A549 (cell line): ENCODE measurements at regions not wholly inside any gene's neighbourhood (a gene's known extent, or its start where the extent isn't known, plus 50 kb on each side); places are given as distances from the start of the nearest gene placed in this dataset.

Source experiments
- ATAC-seq, 2 experiments: fragments of 200-7000 bp in 1 of 2; fragments of >200 bp in 1 of 2; cut with Nextera tagmentation in 1 of 2; cut with Tn5 transposase in 1 of 2; 3 replicates each; pipeline versions ENCODE4 v1.8.0 to v1.9.1; 2018 to 2020; ENCODE audit warnings: mild to moderate bottlenecking in 1 of 2, moderate library complexity in 1 of 2
- CTCF ChIA-PET: fragments of 300-600 bp; sonication (Branson Sonifier 250); formaldehyde crosslinking; extraction: SDS; loops from one replicate; lab custom pipeline; 2021; ENCODE audit warnings: antibody characterized with exemption, inconsistent platforms; lab: Yijun Ruan, JAX
- POLR2A ChIA-PET: fragments of 350-600 bp; formaldehyde crosslinking; extraction: SDS; loops from one replicate; lab custom pipeline; 2021; ENCODE audit warnings: antibody characterized with exemption, inconsistent platforms; lab: Yijun Ruan, JAX
- DNase-seq, 2 experiments: peaks; one replicate each; pipeline versions ENCODE4 v3.0.0 to v3.0.0-alpha.2; 2011 to 2016; ENCODE audit warnings: low read depth in 1 of 2, low spot score in 1 of 2
- FAIRE-seq: peaks from 2 replicates; lab custom pipeline; 2011; peaks lifted over from hg19 to GRCh38; lab: Jason Lieb, UNC
- H3K27ac ChIP-seq, 2 experiments: fragments of >200 bp; sonication (Bioruptor Twin); formaldehyde crosslinking; 3 replicates each; pipeline ENCODE4 v1.5.1; 2016 to 2017
- H3K4me1 ChIP-seq: fragments of >200 bp; sonication (Bioruptor Twin); formaldehyde crosslinking; 3 replicates; pipeline ENCODE4 v1.6.1; 2016
- H3K4me2 ChIP-seq: fragments of >200 bp; sonication (Bioruptor Twin); formaldehyde crosslinking; 3 replicates; pipeline ENCODE4 v1.6.1; 2016
- H3K4me3 ChIP-seq: fragments of >200 bp; sonication (Bioruptor Twin); formaldehyde crosslinking; 3 replicates; pipeline ENCODE4 v1.5.1; 2016
- H3K9me3 ChIP-seq: fragments of >200 bp; sonication (Bioruptor Twin); formaldehyde crosslinking; 3 replicates; pipeline ENCODE4 v1.6.1; 2016
- CEBPB ChIP-seq, 2 experiments: fragments of >200 bp in 1 of 2; sonication (Bioruptor Twin) in 1 of 2; formaldehyde crosslinking in 1 of 2; IDR thresholded peaks; 2 replicates each; pipeline ENCODE4 v1.6.1; 2012 to 2016
- EHMT2 ChIP-seq: fragments of 200-600 bp; sonication (generic); IDR thresholded peaks from 2 replicates; pipeline ENCODE4 v1.6.1; 2016; ENCODE audit warnings: antibody characterized with exemption, low read depth, mild to moderate bottlenecking, moderate library complexity
- EP300 ChIP-seq, 2 experiments: fragments of >200 bp; sonication (Bioruptor Twin); formaldehyde crosslinking; IDR thresholded peaks; 2 replicates in 1 of 2; 3 replicates in 1 of 2; pipeline ENCODE4 v1.6.1; 2016 to 2017
- ESRRA ChIP-seq: fragments of 150-350 bp; IDR thresholded peaks from 2 replicates; pipeline ENCODE4 v1.6.1; 2014; ENCODE audit warnings: mild to moderate bottlenecking, low read length, borderline replicate concordance
- FOSB ChIP-seq: fragments of 250-450 bp; sonication (Bioruptor Pico); IDR thresholded peaks from 2 replicates; pipeline ENCODE4 v1.5.0; 2020; ENCODE audit warnings: mild to moderate bottlenecking, moderate library complexity
- FOSL2 ChIP-seq, 2 experiments: fragments of 450-650 bp in 1 of 2; fragments of >200 bp in 1 of 2; sonication (Bioruptor Twin) in 1 of 2; formaldehyde crosslinking; IDR thresholded peaks; 2 replicates each; pipeline versions ENCODE4 v1.5.0 to v1.6.1; 2016 to 2020; ENCODE audit warnings: mild to moderate bottlenecking in 1 of 2, moderate library complexity in 1 of 2
- FOXS1 ChIP-seq: fragments of 250-450 bp; sonication (Bioruptor Pico); IDR thresholded peaks from 2 replicates; pipeline ENCODE4 v1.5.0; 2020; ENCODE audit warnings: mild to moderate bottlenecking, moderate library complexity
- HDAC2 ChIP-seq: fragments of 200-600 bp; sonication (generic); IDR thresholded peaks from 2 replicates; pipeline ENCODE4 v1.6.1; 2016
- HES2 ChIP-seq: fragments of >200 bp; sonication (Bioruptor Twin); formaldehyde crosslinking; IDR thresholded peaks from 2 replicates; pipeline ENCODE4 v1.6.1; 2016
- HOXB13 ChIP-seq: fragments of 250-450 bp; sonication (Bioruptor Pico); IDR thresholded peaks from 2 replicates; pipeline ENCODE4 v1.5.0; 2020; ENCODE audit warnings: low read depth, mild to moderate bottlenecking, moderate library complexity
- HOXB5 ChIP-seq: fragments of 250-450 bp; sonication (Bioruptor Pico); IDR thresholded peaks from 2 replicates; pipeline ENCODE4 v1.5.0; 2020; ENCODE audit warnings: mild to moderate bottlenecking, moderate library complexity
- JUNB ChIP-seq: fragments of >200 bp; sonication (Bioruptor Twin); formaldehyde crosslinking; IDR thresholded peaks from 2 replicates; pipeline ENCODE4 v1.6.1; 2016
- KDM1A ChIP-seq: fragments of 200-600 bp; sonication (generic); IDR thresholded peaks from 2 replicates; pipeline ENCODE4 v1.6.1; 2016; ENCODE audit warnings: low read depth, mild to moderate bottlenecking
- KDM5A ChIP-seq: fragments of 200-600 bp; sonication (generic); IDR thresholded peaks from 2 replicates; pipeline ENCODE4 v1.6.1; 2016; ENCODE audit warnings: antibody characterized with exemption, mild to moderate bottlenecking
- MAZ ChIP-seq: fragments of 150-350 bp; IDR thresholded peaks from 2 replicates; pipeline ENCODE4 v1.6.1; 2014; ENCODE audit warnings: antibody characterized with exemption, low read depth, low read length, borderline replicate concordance
- MYC ChIP-seq: IDR thresholded peaks from 2 replicates; pipeline ENCODE4 v1.6.1; 2012; ENCODE audit warnings: mild to moderate bottlenecking, inconsistent platforms, low read length, improper control_type of control experiment, borderline replicate concordance
- NPAS2 ChIP-seq: fragments of 250-450 bp; sonication (Bioruptor Pico); IDR thresholded peaks from 2 replicates; pipeline ENCODE4 v1.8.0; 2022; ENCODE audit warnings: mild to moderate bottlenecking, moderate library complexity, borderline replicate concordance
- PBX3 ChIP-seq: IDR thresholded peaks from 2 replicates; pipeline ENCODE4 v1.6.1; 2012
- PHF8 ChIP-seq: fragments of 200-600 bp; sonication (generic); IDR thresholded peaks from 2 replicates; pipeline ENCODE4 v1.6.1; 2016; ENCODE audit warnings: low read depth, mild to moderate bottlenecking, antibody characterized with exemption, moderate library complexity, borderline replicate concordance
- POLR2A ChIP-seq: IDR thresholded peaks from 2 replicates; pipeline ENCODE4 v1.6.1; 2012; ENCODE audit warnings: mild to moderate bottlenecking, low read length
- POLR2AphosphoS2 ChIP-seq: conservative IDR thresholded peaks from 2 replicates; pipeline ENCODE4 v1.6.1; 2012; ENCODE audit warnings: low read length, improper control_type of control experiment, inconsistent platforms
- RAD21 ChIP-seq, 2 experiments: fragments of >200 bp in 1 of 2; sonication (Bioruptor Twin) in 1 of 2; formaldehyde crosslinking in 1 of 2; IDR thresholded peaks in 1 of 2; conservative IDR thresholded peaks in 1 of 2; 2 replicates in 1 of 2; 3 replicates in 1 of 2; pipeline ENCODE4 v1.6.1; 2012 to 2018; ENCODE audit warnings: inconsistent platforms in 1 of 2
- RFX5 ChIP-seq: fragments of 450-650 bp; IDR thresholded peaks from 2 replicates; pipeline ENCODE4 v1.7.1; 2014; ENCODE audit warnings: antibody characterized with exemption, mild to moderate bottlenecking, moderate library complexity
- RNF2 ChIP-seq: fragments of 200-600 bp; sonication (generic); IDR thresholded peaks from 2 replicates; pipeline ENCODE4 v1.6.1; 2016; ENCODE audit warnings: low read depth, mild to moderate bottlenecking, antibody characterized with exemption, moderate library complexity, borderline replicate concordance
- ZC3H11A ChIP-seq: fragments of 450-650 bp; IDR thresholded peaks from 2 replicates; pipeline ENCODE4 v1.6.1; 2014; ENCODE audit warnings: antibody characterized with exemption, mild to moderate bottlenecking
- ZNF302 ChIP-seq: fragments of 250-450 bp; sonication (Bioruptor Pico); IDR thresholded peaks from 2 replicates; pipeline ENCODE4 v1.9.0; 2021; ENCODE audit warnings: inconsistent platforms, mild to moderate bottlenecking, moderate library complexity
- ZSCAN20 ChIP-seq: fragments of 250-450 bp; sonication (Bioruptor Pico); IDR thresholded peaks from 2 replicates; pipeline ENCODE4 v1.8.0; 2022; ENCODE audit warnings: mild to moderate bottlenecking, moderate library complexity
- WGBS: methylation state at CpG from one replicate; pipeline ENCODE4 v1.1.6; 2017; ENCODE audit errors: missing lambda C conversion rate; 5-methylcytosine and 5-hydroxymethylcytosine counted together
- TF ChIP-seq, protein P1 (sequence below): fragments of 250-450 bp; sonication (Bioruptor Pico); IDR thresholded peaks from 2 replicates; pipeline ENCODE4 v1.5.0; 2020; ENCODE audit warnings: low read depth, mild to moderate bottlenecking, moderate library complexity

GRCh38 chr16:52076801-52077201 lies 470.1 kb downstream of the TOX3 start:
- 21% methylated on average over 3 of the region's 3 CpGs for WGBS
- no peak for DNase-seq
- CTCF ChIA-PET, result no interaction called here
- TF ChIP-seq PHF8 (no peak), EHMT2 (no peak), POLR2A (no peak), FOSB (CRISPR knock-in tag) (no peak), HOXB13 (no peak), FOSL2 (IDR thresholded peaks at IDR 0.05) (no peak), FOSL2 (CRISPR knock-in tag; IDR thresholded peaks at IDR 0.05) (no peak), RNF2 (no peak), HDAC2 (no peak), HOXB5 (CRISPR knock-in tag) (no peak), NPAS2 (no peak), RAD21 (conservative IDR thresholded peaks at IDR 0.05 in 1 of 2, IDR thresholded peaks at IDR 0.05 in 1 of 2) (no peak), KDM1A (no peak), PBX3 (no peak), KDM5A (no peak), CEBPB (IDR thresholded peaks at IDR 0.05) (no peak)
- TF ChIP-seq, protein P1, sequence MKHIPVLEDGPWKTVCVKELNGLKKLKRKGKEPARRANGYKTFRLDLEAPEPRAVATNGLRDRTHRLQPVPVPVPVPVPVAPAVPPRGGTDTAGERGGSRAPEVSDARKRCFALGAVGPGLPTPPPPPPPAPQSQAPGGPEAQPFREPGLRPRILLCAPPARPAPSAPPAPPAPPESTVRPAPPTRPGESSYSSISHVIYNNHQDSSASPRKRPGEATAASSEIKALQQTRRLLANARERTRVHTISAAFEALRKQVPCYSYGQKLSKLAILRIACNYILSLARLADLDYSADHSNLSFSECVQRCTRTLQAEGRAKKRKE (CRISPR knock-in tag), result no peak
- TF ChIP-seq, all 56 proteins: peak for 0
- Histone ChIP-seq H3K4me2 (no peak overlapping the region), H3K27ac (no peak overlapping the region), H3K4me1 (no peaks in the 10 kb centered on the region), H3K4me3 (no peak overlapping the region), H3K9me3 (no peaks in the 10 kb centered on the region)
- ATAC-seq (no peak), FAIRE-seq (no peak)
- POLR2A ChIA-PET, result no interaction called here

DNA sequence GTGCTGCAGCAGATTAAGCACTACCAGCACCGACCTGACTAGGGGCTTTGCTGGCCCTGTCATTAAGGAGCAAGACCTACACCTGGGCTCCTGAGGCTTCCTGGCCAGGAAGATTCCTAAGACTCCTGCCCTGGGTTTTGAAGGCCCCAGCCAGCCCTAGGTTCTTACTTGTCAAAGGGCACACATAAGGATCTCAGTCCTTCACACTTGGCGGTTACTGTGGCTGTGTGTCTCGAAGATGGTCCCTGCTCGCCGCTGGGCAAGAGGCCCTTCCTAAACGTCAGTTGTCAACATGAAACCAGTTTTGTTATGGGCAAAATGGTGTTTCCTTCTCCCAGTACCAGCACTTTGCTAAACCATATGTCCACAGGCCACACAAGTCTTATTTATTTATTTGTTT lies 470.6 kb downstream of the TOX3 start:
- WGBS, result 35% methylated on average over 6 of the region's 6 CpGs
- no peak overlapping the region for H3K4me2 ChIP-seq
- DNase-seq (no peak), ATAC-seq (no peak), FAIRE-seq (no peak)
- H3K4me3 ChIP-seq, result no peak overlapping the region
- TF ChIP-seq EHMT2 (no peak), FOXS1 (CRISPR knock-in tag) (no peak), KDM1A (no peak), HDAC2 (no peak), MYC (no peak), POLR2AphosphoS2 (no peak), HOXB5 (CRISPR knock-in tag) (no peak), EP300 (IDR thresholded peaks at IDR 0.05) (no peak), FOSB (CRISPR knock-in tag) (no peak), JUNB (no peak), RFX5 (no peak)
- no peak overlapping the region for H3K27ac ChIP-seq
- ChIA-PET CTCF (no interaction called here), POLR2A (no interaction called here)
- no peaks in the 10 kb centered on the region for H3K9me3 ChIP-seq
- no peaks in the 10 kb centered on the region for H3K4me1 ChIP-seq

DNA sequence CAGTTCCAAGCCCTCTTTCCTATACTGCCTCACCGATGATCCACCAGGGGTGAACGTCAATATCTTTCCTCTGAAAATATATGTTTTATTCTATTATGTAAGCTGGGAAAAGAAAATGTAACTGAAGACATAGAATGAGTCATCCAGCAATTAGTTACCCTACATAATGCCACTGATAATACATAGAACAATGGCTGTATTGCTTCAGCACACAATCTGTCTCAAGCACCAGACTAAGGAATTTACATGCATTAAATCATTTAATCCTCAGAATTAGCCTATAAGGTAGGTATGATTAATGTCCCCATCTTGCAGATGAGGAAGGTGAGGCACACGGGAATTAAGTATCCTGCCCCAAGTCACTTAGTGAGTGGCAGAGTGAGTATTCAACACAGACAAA lies 472.8 kb downstream of the TOX3 start:
- CTCF ChIA-PET, result interaction anchor here (1.1 kb wide), 1 partner anchor 838 kb away, joined by 3 read pairs; no protein-coding TSS in a partner anchor
- FAIRE-seq (no peak), DNase-seq (no peak)

More for the DNA sequence above, 472.8 kb downstream of the TOX3 start:
- H3K9me3 ChIP-seq, result no peaks in the 10 kb centered on the region
- ATAC-seq, result no peak
- no peak overlapping the region for H3K27ac ChIP-seq
- POLR2A ChIA-PET, result no interaction called here
- H3K4me1 ChIP-seq, result no peaks in the 10 kb centered on the region
- TF ChIP-seq EHMT2 (no peak), RAD21 (conservative IDR thresholded peaks at IDR 0.05 in 1 of 2, IDR thresholded peaks at IDR 0.05 in 1 of 2) (no peak), ZSCAN20 (CRISPR knock-in tag) (no peak), ZC3H11A (no peak), ESRRA (no peak), MAZ (no peak), HES2 (no peak), ZNF302 (CRISPR knock-in tag) (no peak)
- WGBS, result 15% methylated on average over 3 of the region's 3 CpGs
- H3K4me2 ChIP-seq, result no peak overlapping the region
- H3K4me3 ChIP-seq, result no peak overlapping the region
